Peyer's patch (tissue), 4 donors: ENCODE measurements at regions not wholly inside any gene's neighbourhood (a gene's known extent, or its start where the extent isn't known, plus 50 kb on each side); places are given as distances from the start of the nearest gene placed in this dataset.

Experiments used
- DNase-seq, 3 donors: peaks; one replicate each; pipeline ENCODE4 v3.0.0-alpha.2; 2017 to 2019
- H3K27ac ChIP-seq, 4 donors: fragments of 200-600 bp; sonication (generic); one replicate each; pipeline ENCODE4 v1.5.1; 2016 to 2019
- H3K27me3 ChIP-seq, 2 donors: fragments of 200-600 bp; sonication (generic); one replicate each; pipeline ENCODE4 v1.5.1; 2019
- H3K36me3 ChIP-seq, 3 donors: fragments of 200-600 bp; sonication (generic); one replicate each; pipeline ENCODE4 v1.5.1; 2016 to 2019
- H3K4me1 ChIP-seq, 4 donors: fragments of 200-600 bp; sonication (generic); one replicate each; pipeline ENCODE4 v1.5.1; 2016 to 2019
- H3K4me3 ChIP-seq, 4 donors: fragments of 200-600 bp; sonication (generic); 1 replicate in 3 of 4; 2 replicates in 1 of 4; pipeline ENCODE4 v1.5.1; 2016 to 2019; ENCODE audit warnings: mild to moderate bottlenecking in 1 of 4
- H3K9me3 ChIP-seq, 4 donors: fragments of 200-600 bp; sonication (generic); one replicate each; pipeline ENCODE4 v1.5.1; 2016 to 2019; ENCODE audit warnings: mild to moderate bottlenecking in 1 of 4
- POLR2A ChIP-seq, 2 donors: fragments of 450-650 bp; IDR thresholded peaks; one replicate each; pipeline ENCODE4 v1.5.1; 2017; ENCODE audit warnings: antibody characterized with exemption in 2 of 2, mild to moderate bottlenecking in 2 of 2, moderate library complexity in 2 of 2
- TF ChIP-seq, protein P1 (sequence below), 6 experiments: fragments of 450-650 bp in 4 of 6; fragments of 200-600 bp in 2 of 6; sonication (generic) in 1 of 6; IDR thresholded peaks; one replicate each; pipeline ENCODE4 v1.5.1; 2017 to 2019; ENCODE audit warnings: antibody characterized with exemption in 6 of 6, mild to moderate bottlenecking in 3 of 6, moderate library complexity in 1 of 6

DNA sequence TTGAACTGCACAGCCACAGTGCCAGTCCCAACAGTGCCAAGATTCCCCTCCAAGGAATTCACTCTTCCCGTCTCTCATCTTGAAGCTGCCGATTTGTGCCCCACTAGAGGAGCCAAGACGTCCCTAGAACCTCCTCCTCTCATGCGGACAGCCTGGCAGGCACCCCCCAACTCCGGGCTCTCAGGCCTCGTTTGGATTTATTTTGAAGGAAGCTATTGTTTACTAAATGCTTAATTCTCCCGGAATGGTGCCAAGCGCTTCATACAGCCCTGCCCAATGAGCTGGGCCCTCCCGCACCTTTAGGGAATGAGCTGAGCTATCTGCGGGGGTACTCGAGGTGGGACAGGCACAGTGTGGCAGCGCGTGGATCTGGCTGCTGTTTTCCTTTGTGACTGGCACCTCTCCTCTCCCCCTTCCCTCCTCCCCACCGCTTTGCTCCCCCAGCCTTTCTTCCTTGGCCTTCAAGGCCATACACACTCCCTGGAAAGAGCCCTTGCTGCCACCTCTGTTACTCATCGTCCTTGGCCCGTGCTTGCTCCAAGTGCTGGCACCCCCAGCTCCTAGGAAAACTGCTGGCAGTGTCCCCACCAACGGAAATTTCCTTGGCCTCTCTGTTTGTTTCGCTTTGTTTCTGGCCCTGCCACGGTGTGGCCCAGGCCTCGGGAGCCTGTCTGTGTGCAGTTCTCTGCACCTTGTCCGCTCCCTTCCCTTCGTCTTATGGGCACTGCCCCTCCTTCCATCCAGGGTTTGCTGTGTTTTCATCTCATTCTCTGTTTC, 49.9 kb upstream of the CDR2 start:
- Histone ChIP-seq H3K27ac (peak overlapping the region; percentile 9 to 58 (median 32)), H3K9me3 (no peaks in the 10 kb centered on the region), H3K36me3 (peaks cover 0 to 38% (median 0%) of the 10 kb centered on the region in 3 donors), H3K4me3 (no peak overlapping the region), H3K27me3 (no peaks in the 10 kb centered on the region), H3K4me1 (no peaks in the 10 kb centered on the region)
- no peak for TF ChIP-seq POLR2A (IDR thresholded peaks at IDR 0.05)
- TF ChIP-seq, protein P1, sequence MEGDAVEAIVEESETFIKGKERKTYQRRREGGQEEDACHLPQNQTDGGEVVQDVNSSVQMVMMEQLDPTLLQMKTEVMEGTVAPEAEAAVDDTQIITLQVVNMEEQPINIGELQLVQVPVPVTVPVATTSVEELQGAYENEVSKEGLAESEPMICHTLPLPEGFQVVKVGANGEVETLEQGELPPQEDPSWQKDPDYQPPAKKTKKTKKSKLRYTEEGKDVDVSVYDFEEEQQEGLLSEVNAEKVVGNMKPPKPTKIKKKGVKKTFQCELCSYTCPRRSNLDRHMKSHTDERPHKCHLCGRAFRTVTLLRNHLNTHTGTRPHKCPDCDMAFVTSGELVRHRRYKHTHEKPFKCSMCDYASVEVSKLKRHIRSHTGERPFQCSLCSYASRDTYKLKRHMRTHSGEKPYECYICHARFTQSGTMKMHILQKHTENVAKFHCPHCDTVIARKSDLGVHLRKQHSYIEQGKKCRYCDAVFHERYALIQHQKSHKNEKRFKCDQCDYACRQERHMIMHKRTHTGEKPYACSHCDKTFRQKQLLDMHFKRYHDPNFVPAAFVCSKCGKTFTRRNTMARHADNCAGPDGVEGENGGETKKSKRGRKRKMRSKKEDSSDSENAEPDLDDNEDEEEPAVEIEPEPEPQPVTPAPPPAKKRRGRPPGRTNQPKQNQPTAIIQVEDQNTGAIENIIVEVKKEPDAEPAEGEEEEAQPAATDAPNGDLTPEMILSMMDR (IDR thresholded peaks at IDR 0.05): no peak
- DNase-seq: no peak
